ENCODE measurements at regions not wholly inside any gene's neighbourhood (a gene's known extent, or its start where the extent isn't known, plus 50 kb on each side); places are given as distances from the start of the nearest gene placed in this dataset.

DNA sequence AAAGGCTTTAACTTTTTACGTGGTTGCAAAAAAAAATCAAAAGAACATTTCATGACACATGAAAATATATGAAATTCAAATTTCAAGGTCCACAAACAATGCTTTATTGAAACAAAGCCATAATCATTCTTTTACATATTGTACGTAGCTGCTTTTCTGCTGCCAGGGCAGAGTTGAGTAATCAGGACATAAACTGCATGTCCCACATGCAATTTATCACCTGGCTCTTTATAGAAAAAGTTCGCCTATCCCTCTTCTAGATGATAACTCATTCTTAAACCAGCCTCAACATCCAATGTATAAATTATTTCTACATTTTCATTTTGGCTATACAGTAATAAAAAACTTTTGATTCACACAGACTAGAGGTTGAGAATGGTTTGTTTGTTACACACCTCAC lies 154.9 kb downstream of the AXIN2 start:
- no peak for TF ChIP-seq EZH2 (optimal IDR thresholded peaks at IDR 0.05; ENCODE audit: low read depth, low read length)
- TF ChIP-seq CTCF (IDR thresholded peaks at IDR 0.05; ENCODE audit: low read length), result no peak
- TF ChIP-seq EZH2phosphoT487 (IDR thresholded peaks at IDR 0.05; ENCODE audit: low read length), result no peak
